Small intestine (tissue), 7 donors: ENCODE measurements at regions not wholly inside any gene's neighbourhood (a gene's known extent, or its start where the extent isn't known, plus 50 kb on each side); places are given as distances from the start of the nearest gene placed in this dataset.

Experiments
- DNase-seq, 2 donors: peaks; one replicate each; pipeline versions ENCODE4 v3.0.0 to v3.0.0-alpha.2; 2013
- FAIRE-seq: peaks from 2 replicates; lab custom pipeline; 2012; peaks lifted over from hg19 to GRCh38; lab: Jason Lieb, UNC
- H3K27ac ChIP-seq, 3 donors: one replicate each; pipeline ENCODE4 v1.5.1; 2013; ENCODE audit warnings: low read length in 2 of 3, mild to moderate bottlenecking in 2 of 3, control low read depth in 1 of 3, inconsistent platforms in 1 of 3, low read depth in 1 of 3, moderate library complexity in 1 of 3
- H3K27me3 ChIP-seq, 3 donors: one replicate each; pipeline ENCODE4 v1.6.1; 2013; ENCODE audit warnings: low read length in 3 of 3, inconsistent platforms in 1 of 3; ENCODE audit not compliant: control insufficient read depth in 3 of 3, insufficient read depth in 3 of 3
- H3K36me3 ChIP-seq, 3 donors: one replicate each; pipeline ENCODE4 v1.6.1; 2013; ENCODE audit warnings: low read length in 3 of 3, inconsistent platforms in 1 of 3, low read depth in 1 of 3, mild to moderate bottlenecking in 1 of 3, moderate library complexity in 1 of 3; ENCODE audit not compliant: control insufficient read depth in 3 of 3, insufficient read depth in 2 of 3
- H3K4me1 ChIP-seq, 3 donors: one replicate each; pipeline ENCODE4 v1.6.1; 2013; ENCODE audit warnings: low read length in 2 of 3, inconsistent platforms in 1 of 3, low read depth in 1 of 3, mild to moderate bottlenecking in 1 of 3, moderate library complexity in 1 of 3; ENCODE audit not compliant: control insufficient read depth in 3 of 3, insufficient read depth in 2 of 3
- H3K4me3 ChIP-seq, 3 donors: one replicate each; pipeline ENCODE4 v1.5.1; 2013; ENCODE audit warnings: low read length in 3 of 3, control low read depth in 1 of 3, inconsistent platforms in 1 of 3, low read depth in 1 of 3, mild to moderate bottlenecking in 1 of 3, moderate library complexity in 1 of 3
- H3K9me3 ChIP-seq, 2 donors: one replicate each; pipeline ENCODE4 v1.6.1; 2013; ENCODE audit warnings: low read depth in 1 of 2, low read length in 1 of 2; ENCODE audit not compliant: control insufficient read depth in 2 of 2, insufficient read depth in 1 of 2
- WGBS, 3 donors: extraction: QIAGEN DNeasy Blood & Tissue Kit; methylation state at CpG; one replicate each; pipeline ENCODE4 v1.1.7; 2013; 5-methylcytosine and 5-hydroxymethylcytosine counted together
- donor health status: healthy with polysubstance abuse.
- donor health status: control.
- donor health status: control.
- donor health status: Bipolar disorder and iron deficiency.
- donor health status: healthy.

- no peak for FAIRE-seq
- H3K9me3 ChIP-seq: no peaks in the 10 kb centered on the region
- no peak for DNase-seq
- no peak overlapping the region for H3K4me3 ChIP-seq
- WGBS, 3 donors: 77 to 88% (median 85%) methylated on average over 1 of the region's 1 CpG
- H3K4me1 ChIP-seq: no peaks in the 10 kb centered on the region
- no peak overlapping the region for H3K27ac ChIP-seq
- no peaks in the 10 kb centered on the region for H3K36me3 ChIP-seq
- H3K27me3 ChIP-seq: no peaks in the 10 kb centered on the region
Measured at GRCh38 chr9:25939126-25939525, 260.9 kb upstream of the TUSC1 start.

DNA sequence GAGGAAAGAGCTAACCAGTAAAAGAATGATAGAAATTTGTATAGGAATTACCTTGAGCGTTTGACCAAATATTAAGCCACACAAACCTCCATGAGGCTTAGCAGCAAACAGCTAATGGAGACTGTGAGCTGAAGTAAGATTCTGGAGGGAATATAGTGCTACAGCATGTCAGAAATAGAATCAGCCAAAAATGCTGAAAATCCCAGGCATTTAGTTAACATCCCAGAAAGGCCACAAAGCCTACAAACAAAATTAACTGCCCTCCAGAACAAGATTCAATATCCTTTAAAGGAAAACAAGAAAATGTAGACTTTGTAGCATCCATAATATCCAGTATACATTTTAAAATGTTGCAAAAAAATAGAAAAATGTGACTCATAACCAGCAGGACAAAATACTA lies 257.8 kb upstream of the TUSC1 start:
- H3K36me3 ChIP-seq: no peaks in the 10 kb centered on the region
- H3K27ac ChIP-seq: no peak overlapping the region
- H3K4me1 ChIP-seq: no peaks in the 10 kb centered on the region
- DNase-seq (no peak), FAIRE-seq (no peak)
- no peak overlapping the region for H3K4me3 ChIP-seq
- H3K27me3 ChIP-seq: no peaks in the 10 kb centered on the region
- WGBS, 3 donors: 74 to 83% (median 76%) methylated on average over 1 of the region's 1 CpG
- H3K9me3 ChIP-seq: no peaks in the 10 kb centered on the region

DNA sequence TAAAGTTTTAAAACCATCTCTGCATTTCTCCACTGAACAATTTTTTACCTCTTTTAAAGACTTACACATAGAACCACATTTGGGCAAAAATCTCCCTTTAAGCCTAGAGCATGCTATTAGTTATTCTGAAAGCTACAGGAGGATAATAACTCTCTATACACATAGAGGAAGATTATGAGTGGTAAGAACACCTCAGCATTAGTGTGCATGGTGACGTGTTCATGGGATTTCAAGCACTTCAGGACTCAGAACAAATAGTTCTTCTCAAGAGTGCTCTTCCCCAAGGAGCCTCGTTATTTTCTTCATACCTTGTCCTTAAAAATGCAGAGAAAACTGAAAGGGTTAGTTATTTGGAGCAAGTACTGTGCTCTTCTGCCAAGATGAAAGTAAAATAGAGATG lies 256.9 kb upstream of the TUSC1 start:
- FAIRE-seq: no peak
- Histone ChIP-seq H3K4me3 (no peak overlapping the region), H3K4me1 (no peaks in the 10 kb centered on the region), H3K27ac (no peak overlapping the region), H3K27me3 (no peaks in the 10 kb centered on the region), H3K36me3 (no peaks in the 10 kb centered on the region), H3K9me3 (no peaks in the 10 kb centered on the region)
- DNase-seq: no peak
- 41 to 48% (median 44%) methylated on average over 2 of the region's 2 CpGs for WGBS, 3 donors

GRCh38 chr9:25918761-25919160 lies 240.5 kb upstream of the TUSC1 start:
- Histone ChIP-seq H3K27ac (no peak overlapping the region), H3K36me3 (no peaks in the 10 kb centered on the region), H3K4me3 (no peak overlapping the region), H3K4me1 (no peaks in the 10 kb centered on the region), H3K9me3 (no peaks in the 10 kb centered on the region), H3K27me3 (no peaks in the 10 kb centered on the region)
- no peak for FAIRE-seq
- 52 to 73% (median 57%) methylated on average over 2 of the region's 2 CpGs for WGBS, 3 donors
- no peak for DNase-seq

- Histone ChIP-seq H3K36me3 (no peaks in the 10 kb centered on the region), H3K4me1 (no peaks in the 10 kb centered on the region), H3K9me3 (no peaks in the 10 kb centered on the region), H3K4me3 (no peak overlapping the region), H3K27ac (no peak overlapping the region), H3K27me3 (no peaks in the 10 kb centered on the region)
- no peak for FAIRE-seq
- DNase-seq: no peak
Measured at GRCh38 chr9:25917731-25918362, 239.6 kb upstream of the TUSC1 start.

- FAIRE-seq: no peak
- WGBS, 3 donors: 75 to 78% (median 76%) methylated on average over 4 of the region's 4 CpGs
- Histone ChIP-seq H3K27ac (no peak overlapping the region), H3K4me1 (no peaks in the 10 kb centered on the region), H3K9me3 (no peaks in the 10 kb centered on the region), H3K4me3 (no peak overlapping the region), H3K36me3 (no peaks in the 10 kb centered on the region), H3K27me3 (no peaks in the 10 kb centered on the region)
- DNase-seq: no peak
Measured at GRCh38 chr9:25913806-25914205, 235.6 kb upstream of the TUSC1 start.

DNA sequence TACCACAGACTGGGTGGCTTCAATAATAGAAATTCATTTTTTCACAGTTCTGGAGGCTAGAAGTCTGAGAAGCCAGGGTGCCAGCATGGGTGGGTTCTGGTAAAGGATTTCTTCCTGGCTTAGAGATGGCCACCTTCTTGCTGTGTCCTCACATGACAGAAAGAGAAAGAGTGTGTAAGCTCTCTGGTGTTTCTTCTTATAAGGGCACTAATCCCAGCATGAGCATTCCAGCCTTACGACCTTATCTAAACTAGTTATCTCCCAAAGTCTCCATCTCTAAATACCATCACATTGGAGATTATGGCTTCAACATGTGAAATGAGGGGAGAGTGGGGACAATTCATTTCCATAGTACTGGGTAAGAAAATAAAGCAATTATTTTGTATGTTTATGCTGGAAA lies 226.5 kb upstream of the TUSC1 start:
- no peak overlapping the region for H3K27ac ChIP-seq
- WGBS, 3 donors: 57 to 70% (median 64%) methylated on average over 1 of the region's 1 CpG
- no peaks in the 10 kb centered on the region for H3K4me1 ChIP-seq
- peaks cover 0 to 2% of the 10 kb centered on the region in 2 donors for H3K9me3 ChIP-seq
- no peaks in the 10 kb centered on the region for H3K36me3 ChIP-seq
- H3K27me3 ChIP-seq: no peaks in the 10 kb centered on the region
- no peak overlapping the region for H3K4me3 ChIP-seq
- DNase-seq (no peak), FAIRE-seq (no peak)

GRCh38 chr9:25891527-25891926 lies 213.3 kb upstream of the TUSC1 start:
- no peak for FAIRE-seq
- 60 to 64% (median 63%) methylated on average over 3 of the region's 3 CpGs for WGBS, 3 donors

DNA sequence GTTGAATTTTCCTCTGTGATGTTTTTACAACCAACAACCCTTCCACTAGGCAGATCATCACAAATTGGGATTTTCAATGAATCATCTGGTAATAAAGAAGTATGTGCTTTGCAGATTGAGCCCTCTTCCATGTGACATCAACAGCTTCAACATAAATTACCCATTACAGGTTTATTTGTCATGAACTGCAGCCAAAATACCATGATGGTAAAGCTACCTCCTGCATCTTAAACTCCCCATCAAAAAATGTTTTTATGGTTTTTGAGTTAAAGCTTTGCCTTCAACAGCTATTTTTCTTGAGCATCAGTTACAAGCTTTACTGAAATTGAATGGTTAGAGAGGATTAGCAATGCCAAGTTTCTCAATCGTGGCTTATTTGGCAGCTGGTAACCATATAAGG lies 211.4 kb upstream of the TUSC1 start:
- H3K4me3 ChIP-seq: no peak overlapping the region
- no peaks in the 10 kb centered on the region for H3K36me3 ChIP-seq
- no peak for FAIRE-seq
- H3K4me1 ChIP-seq: no peaks in the 10 kb centered on the region
- H3K27me3 ChIP-seq: no peaks in the 10 kb centered on the region
- no peak for DNase-seq
- H3K9me3 ChIP-seq: peaks cover 2 to 7% of the 10 kb centered on the region in 2 donors
- no peak overlapping the region for H3K27ac ChIP-seq
- WGBS, 3 donors: 63 to 79% (median 74%) methylated on average over 1 of the region's 1 CpG

More at GRCh38 chr9:25891527-25891926, 213.3 kb upstream of the TUSC1 start:
- Histone ChIP-seq H3K27me3 (no peaks in the 10 kb centered on the region), H3K27ac (no peak overlapping the region), H3K9me3 (peaks cover 2 to 10% of the 10 kb centered on the region in 2 donors), H3K4me1 (no peaks in the 10 kb centered on the region), H3K4me3 (no peak overlapping the region), H3K36me3 (no peaks in the 10 kb centered on the region)
- DNase-seq: no peak
